GM12892 (cell line): ENCODE measurements at regions not wholly inside any gene's neighbourhood (a gene's known extent, or its start where the extent isn't known, plus 50 kb on each side); places are given as distances from the start of the nearest gene placed in this dataset.

Experiments used
- DNase-seq: peaks from one replicate; pipeline ENCODE4 v3.0.0; 2011; ENCODE audit not compliant: insufficient read length
- FAIRE-seq: peaks from 2 replicates; lab custom pipeline; 2011; peaks lifted over from hg19 to GRCh38; lab: Jason Lieb, UNC
- POLR2A ChIP-seq: IDR thresholded peaks from 2 replicates; pipeline ENCODE4 v1.6.1; 2011; ENCODE audit warnings: low read depth, low read length, control low read depth
- POLR2AphosphoS5 ChIP-seq: IDR thresholded peaks from 2 replicates; pipeline ENCODE4 v1.6.1; 2011; ENCODE audit warnings: low read depth, low read length, control low read depth
- TAF1 ChIP-seq: IDR thresholded peaks from 2 replicates; pipeline ENCODE4 v1.6.1; 2011; ENCODE audit warnings: low read depth, mild to moderate bottlenecking, control low read depth, low read length, borderline replicate concordance

DNA sequence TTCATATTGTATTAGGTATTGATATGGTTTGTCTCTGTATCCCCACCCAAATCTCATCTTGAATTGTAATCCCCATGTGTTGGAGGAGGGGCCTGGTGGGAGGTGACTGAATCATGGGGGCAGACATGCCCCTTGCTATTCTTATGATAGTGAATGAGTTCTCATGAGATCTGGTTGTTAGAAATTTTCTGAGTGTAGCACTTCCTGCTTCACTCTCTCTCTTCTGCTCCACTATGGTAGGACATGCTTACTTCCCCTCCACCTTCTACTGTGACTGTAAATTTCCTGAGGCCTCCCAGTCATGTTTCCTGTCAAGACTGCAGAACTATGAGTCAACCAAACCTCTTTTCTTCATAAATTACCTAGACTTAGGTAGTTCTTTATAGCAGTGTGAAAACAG is 187.4 kb upstream of the SLC24A2 start:
- FAIRE-seq (no peak), DNase-seq (no peak)
- TF ChIP-seq TAF1 (no peak), POLR2AphosphoS5 (no peak), POLR2A (no peak)

DNA sequence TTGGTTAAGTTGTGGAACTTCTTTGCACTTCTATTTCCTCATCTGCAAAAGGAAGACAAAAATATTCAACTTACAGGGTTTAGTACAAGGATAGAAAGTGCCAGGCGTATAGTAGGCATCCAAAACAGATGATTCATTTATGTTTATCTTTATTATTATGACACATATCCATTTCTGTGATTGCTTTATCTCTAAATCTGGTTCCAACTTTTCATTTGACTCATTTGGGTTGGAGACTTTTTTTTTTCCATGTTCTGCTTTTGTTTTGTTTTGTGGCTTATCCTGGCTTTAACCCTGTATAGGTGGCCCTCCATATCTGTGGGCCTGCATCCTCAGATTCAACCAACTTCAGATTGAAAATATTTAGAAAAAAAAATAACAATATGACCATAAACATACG is 186.7 kb upstream of the SLC24A2 start:
- no peak for DNase-seq
- TF ChIP-seq TAF1 (no peak), POLR2A (no peak), POLR2AphosphoS5 (no peak)
- no peak for FAIRE-seq

DNA sequence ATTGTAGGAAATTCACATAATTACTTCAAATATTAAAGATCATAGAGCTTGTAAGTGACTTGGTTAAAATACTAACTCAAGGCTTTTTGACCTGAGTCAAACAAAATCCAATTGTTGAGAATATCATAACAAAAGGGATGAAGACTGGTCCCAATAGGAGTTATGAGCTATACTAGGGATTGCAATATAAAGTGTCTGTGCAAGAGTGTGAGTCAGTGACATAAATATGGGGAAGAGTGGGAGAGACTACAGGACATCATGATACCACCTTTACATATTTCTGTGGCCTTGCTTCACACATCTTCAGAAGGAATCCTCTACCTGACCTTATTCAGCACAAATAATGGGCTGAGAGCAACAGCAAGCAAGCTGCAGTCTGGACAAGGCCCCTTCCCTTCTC is 180.9 kb upstream of the SLC24A2 start:
- no peak for DNase-seq
- no peak for FAIRE-seq
- no peak for TF ChIP-seq POLR2A
- no peak for TF ChIP-seq POLR2AphosphoS5
- no peak for TF ChIP-seq TAF1

DNA sequence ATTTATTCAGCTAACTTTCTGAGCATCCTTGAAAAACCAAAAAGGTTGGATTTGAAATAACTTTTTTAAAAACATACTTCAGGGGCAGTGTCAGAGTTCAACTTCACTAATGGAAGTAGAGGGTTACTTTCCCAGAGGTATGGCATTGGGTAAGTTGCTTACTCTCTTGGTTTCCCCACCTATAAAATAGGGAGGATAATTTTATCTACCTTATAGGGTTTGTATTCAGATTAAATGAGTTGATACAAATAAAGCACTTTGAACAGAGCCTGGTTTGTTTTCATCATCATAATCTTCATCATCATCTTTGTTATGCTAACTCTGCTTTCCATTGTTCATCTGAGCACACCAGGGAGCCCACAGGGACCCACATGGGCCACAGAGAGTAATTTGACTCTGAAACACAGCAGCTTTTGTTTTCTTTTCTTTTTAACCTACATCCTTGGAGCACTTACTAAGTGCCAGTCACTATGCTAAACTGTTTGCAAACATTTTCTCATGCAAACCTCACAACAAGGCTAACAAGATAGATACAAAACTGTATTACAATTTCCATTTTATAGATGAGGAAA is 179.1 kb upstream of the SLC24A2 start:
- FAIRE-seq (no peak), DNase-seq (no peak)
- no peak for TF ChIP-seq TAF1
- no peak for TF ChIP-seq POLR2AphosphoS5
- TF ChIP-seq POLR2A: no peak

DNA sequence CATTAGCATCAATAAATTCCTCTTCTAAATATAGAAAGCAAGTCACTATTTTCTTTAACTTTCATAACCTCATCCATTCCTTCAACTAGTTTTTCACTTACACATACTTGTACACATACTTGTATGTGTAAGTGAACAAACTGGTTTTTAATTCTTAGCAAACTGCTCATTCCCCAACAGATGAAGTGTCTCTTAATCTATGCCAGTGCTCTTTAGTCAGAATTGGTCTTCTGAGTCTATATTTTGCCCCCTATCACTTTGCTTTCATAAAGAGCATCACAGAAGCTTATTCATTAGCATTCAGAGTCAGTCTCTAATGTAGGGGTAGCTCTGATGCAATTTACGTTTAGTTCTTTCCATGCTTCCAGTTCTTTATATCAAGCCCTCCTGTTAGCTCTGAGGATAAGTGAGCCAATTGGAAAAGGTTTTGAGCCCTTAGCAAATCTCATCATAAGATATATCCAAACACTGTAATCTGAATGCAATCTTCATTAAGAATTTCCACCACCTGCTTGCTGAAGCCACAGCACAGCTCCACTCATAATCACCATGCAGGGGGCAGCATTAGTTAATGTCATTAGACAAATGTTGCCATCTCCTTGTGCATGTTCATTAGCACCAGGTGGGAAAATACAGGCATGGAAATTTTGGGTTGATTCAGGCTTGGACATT is 178.5 kb upstream of the SLC24A2 start:
- no peak for FAIRE-seq
- no peak for DNase-seq
- no peak for TF ChIP-seq POLR2AphosphoS5
- TF ChIP-seq POLR2A: no peak
- TF ChIP-seq TAF1: no peak

DNA sequence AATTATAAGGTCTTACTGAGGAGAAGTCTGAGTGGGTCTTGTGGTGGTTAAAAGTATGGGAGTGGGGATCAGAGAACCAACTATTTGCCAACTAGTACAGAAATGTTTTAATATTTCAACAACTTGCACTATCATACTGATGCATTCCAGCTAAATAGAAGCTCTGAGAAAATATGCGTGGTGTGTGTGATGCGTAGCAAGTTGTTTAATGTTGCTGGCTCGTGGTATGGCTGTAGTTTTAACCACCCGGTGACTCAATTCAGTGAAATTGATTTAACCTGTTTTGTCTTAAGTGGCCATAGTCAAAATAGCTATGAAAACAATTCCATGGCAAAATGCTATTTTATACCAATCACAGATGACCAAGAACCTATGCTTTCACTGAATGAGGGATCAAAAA is 176.5 kb upstream of the SLC24A2 start:
- FAIRE-seq (no peak), DNase-seq (no peak)
- no peak for TF ChIP-seq POLR2AphosphoS5
- no peak for TF ChIP-seq POLR2A
- no peak for TF ChIP-seq TAF1

DNA sequence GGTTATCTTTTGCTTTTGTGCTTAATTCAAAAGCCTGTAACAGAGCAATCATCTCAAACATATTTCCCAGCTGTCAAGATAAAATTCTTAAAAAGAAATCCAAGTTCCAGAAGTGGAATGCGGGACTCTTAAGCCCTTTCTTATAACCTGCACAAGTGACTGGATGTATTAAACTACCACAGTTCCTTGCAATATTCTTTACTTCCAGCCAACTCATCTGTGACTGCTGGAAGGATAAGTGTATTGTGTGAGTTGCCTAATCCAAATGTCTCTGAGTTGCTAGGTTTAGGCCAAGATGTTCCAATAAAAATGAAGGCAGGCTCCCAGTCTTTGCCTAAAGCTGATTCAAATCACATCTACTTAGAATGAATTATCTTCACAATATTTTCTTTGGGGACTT is 159.2 kb upstream of the SLC24A2 start:
- no peak for DNase-seq
- FAIRE-seq: no peak
- no peak for TF ChIP-seq POLR2A
- no peak for TF ChIP-seq TAF1
- no peak for TF ChIP-seq POLR2AphosphoS5

DNA sequence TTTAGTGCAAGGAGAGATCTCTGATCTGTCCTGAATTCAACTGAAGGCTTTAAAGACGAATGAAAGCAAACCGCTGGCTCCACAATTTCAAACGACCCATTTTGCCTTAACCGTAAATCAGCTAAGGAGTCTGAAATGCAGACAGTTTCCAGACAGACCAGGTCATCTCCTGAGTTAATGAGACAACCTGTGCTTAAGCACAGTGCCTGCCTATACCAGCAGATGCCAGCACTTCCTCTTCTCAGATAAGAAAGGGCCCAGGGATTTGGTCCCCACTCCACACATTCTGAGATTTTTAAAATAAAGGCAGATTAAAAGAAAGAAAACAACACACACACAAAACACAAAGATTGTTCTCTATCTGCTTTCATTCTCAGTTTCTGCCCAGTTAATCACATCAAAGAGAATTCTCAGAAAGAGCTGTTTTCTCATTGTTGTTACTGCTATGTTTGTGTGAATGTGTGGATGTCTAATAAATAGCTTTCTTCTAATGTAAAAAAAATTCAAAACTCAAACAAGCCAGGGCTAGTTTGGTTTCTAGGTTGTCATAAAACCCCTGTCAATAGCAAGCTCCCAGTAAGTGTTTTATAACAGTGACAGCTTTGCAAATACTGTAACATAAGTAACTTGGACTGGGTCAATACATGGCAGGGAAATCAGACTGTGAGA is 157.7 kb upstream of the SLC24A2 start:
- TF ChIP-seq POLR2AphosphoS5 (no peak), TAF1 (no peak), POLR2A (no peak)
- no peak for FAIRE-seq
- DNase-seq: no peak

DNA sequence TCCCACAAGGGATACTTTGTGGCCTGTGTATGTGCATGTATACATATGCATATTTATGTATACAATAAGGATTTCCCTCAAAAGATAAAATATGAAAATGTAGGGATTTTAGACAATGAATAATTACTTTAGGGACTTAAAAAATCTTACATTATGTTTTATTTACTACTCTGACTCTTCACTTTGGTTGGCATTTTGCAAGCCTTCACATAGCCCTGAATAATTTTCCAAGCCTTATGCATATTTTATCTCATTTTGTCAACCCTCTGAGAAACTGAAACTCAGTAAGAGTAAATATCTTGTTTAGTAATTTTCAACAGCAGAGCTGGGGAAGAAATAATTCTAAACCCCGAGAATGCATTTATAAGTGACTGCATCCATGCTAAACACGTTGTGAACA is 153.0 kb upstream of the SLC24A2 start:
- DNase-seq (no peak), FAIRE-seq (no peak)
- TF ChIP-seq POLR2AphosphoS5 (no peak), POLR2A (no peak), TAF1 (no peak)

DNA sequence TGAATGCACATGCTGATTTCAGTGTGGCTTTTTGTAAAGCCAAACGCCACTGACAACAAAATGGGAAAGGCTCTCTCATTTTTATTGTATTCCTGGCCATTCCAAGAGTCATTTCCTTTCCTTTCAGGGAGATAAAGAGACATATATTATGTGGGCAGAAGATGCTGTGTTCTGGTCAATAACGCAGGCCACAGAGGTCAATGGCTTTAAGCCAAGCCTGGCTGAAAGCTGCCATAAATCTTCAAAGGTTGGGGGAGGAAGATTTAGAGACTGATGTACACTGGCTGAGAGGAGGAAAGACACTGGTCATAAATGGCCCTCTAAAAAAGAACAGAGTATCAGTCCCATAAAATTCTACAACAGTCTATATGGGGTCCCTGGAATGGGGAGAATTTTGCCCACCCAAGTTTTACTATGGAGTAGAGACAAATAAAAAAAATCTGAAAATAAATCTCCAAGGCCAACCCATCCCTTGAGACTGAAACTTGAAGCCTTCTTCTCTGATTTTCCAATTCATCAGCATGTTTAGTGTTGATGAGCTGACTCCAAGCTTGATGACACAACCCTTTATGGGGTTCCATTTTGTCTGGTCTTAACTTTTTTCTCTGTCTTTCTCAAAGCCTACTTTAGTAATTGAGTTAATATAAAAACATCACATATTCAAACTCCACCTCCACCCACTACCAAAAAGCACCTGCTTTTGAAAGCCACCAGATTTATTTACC is 152.1 kb upstream of the SLC24A2 start:
- no peak for FAIRE-seq
- TF ChIP-seq POLR2A (no peak), TAF1 (no peak), POLR2AphosphoS5 (no peak)
- DNase-seq: no peak

DNA sequence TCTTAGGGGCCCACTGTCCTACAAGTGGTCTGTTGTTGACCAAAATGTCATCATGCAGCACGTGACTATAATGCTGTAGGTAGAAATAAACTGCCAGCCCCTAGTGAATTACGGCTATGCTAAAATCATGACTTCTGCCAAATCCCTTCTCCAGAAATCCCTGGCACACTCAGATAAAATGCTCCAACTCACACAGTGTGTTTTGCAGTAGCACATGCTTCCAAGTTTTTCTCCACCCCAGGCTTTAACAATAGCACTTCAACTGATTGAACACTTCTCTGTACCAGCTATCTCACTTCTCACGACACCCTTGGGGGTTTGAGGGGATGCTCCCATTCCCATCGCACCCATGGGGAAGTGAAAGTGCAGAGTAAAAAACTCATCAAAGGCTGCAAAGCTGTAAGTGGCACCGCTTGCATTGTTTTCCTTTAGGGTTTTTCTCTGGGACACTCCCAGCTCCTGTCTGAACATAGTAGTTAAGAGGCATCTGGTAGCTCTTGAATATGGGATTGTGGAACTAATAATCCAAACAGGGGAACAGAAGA is 151.0 kb upstream of the SLC24A2 start:
- DNase-seq: no peak
- TF ChIP-seq TAF1 (no peak), POLR2AphosphoS5 (no peak), POLR2A (no peak)
- no peak for FAIRE-seq
